Natural killer cell treated with Interleukin-12 subunit alpha and Interleukin-12 subunit beta and Interleukin-15 and Interleukin-18, amount 100 ng/mL, for 72 hours (primary cell): ENCODE measurements at regions not wholly inside any gene's neighbourhood (a gene's known extent, or its start where the extent isn't known, plus 50 kb on each side); places are given as distances from the start of the nearest gene placed in this dataset.
"Not testable (repeated sequence)": the region's sequence is repeated elsewhere in the genome, so short reads cannot be mapped to it uniquely, and the experiment has no call there.

Source experiments
- ATAC-seq, 2 donors: fragments of 150-1000 bp; cut with Tn5 transposase in 1 of 2; sonication (Bioruptor Pico), chemical (Tn5 transposase) in 1 of 2; 2 replicates each; pipeline ENCODE4 v1.10.0; 2021
- DNase-seq: peaks from one replicate; pipeline ENCODE4 v3.0.0; 2022; ENCODE audit warnings: low spot score
- H3K27ac Mint-ChIP-seq, 2 donors: 1 replicate in 1 of 2; 2 replicates in 1 of 2; pipeline ENCODE4 v1.8.0; 2022; ENCODE audit warnings: mixed read lengths in 2 of 2, mild to moderate bottlenecking in 1 of 2, moderate library complexity in 1 of 2
- H3K27me3 Mint-ChIP-seq, 2 donors: 1 replicate in 1 of 2; 2 replicates in 1 of 2; pipeline ENCODE4 v1.8.0; 2022; ENCODE audit warnings: mixed read lengths in 2 of 2
- H3K36me3 Mint-ChIP-seq: one replicate; pipeline ENCODE4 v1.8.0; 2022; ENCODE audit warnings: mixed read lengths
- H3K4me1 Mint-ChIP-seq, 2 donors: 1 replicate in 1 of 2; 2 replicates in 1 of 2; pipeline ENCODE4 v1.8.0; 2022; ENCODE audit warnings: low read depth in 2 of 2, mixed read lengths in 2 of 2, mild to moderate bottlenecking in 1 of 2
- H3K4me3 Mint-ChIP-seq: one replicate; pipeline ENCODE4 v1.8.0; 2022; ENCODE audit warnings: mixed read lengths
- H3K9me3 Mint-ChIP-seq: 2 replicates; pipeline ENCODE4 v1.8.0; 2022; ENCODE audit warnings: mixed read lengths

DNA sequence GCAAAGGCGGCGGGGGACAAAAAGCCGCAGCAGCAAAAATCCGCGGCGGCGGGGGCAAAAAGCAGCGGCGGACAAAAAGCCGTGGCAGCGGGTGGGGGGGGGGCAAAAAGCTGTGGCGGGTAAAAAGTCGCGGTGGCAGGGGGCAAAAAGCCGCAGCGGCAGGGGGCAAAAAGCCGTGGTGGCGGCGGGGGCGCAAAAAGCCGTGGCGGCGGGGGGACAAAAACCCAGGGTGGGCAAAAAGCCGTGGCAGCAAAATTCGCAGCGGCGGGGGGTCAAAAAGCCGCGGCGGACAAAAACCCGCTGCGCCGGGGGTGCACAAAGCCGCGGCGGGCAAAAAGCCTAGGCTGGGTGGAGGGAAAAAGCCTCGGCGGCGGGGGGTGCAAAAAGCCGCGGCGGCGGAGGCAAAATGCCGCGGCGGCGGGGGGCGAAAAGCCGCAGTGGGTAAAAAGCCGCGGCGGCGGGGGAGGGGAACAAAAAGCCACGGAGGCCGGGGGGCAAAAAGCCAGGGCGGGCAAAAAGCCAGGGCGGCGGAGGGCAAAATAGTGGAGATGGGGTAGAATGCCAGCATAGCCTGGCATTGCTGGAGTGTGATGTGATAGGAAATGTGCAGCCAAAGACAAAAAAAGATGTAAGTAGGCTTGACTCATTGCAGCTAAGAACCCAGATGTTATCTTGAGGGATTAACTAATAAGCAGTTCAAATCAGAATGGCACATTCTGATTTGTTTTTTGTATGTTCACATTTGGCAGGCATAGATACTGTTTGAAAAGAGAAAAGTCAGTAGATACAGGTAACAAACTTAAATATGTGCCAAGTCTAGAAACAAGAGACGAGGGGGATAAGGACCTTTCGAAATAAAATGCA, 1076.3 kb downstream of the RPIA start:
- Mint-ChIP-seq H3K27ac (no peak overlapping the region), H3K9me3 (peaks cover 7% of the 10 kb centered on the region), H3K27me3 (peaks cover 0 to 31% of the 10 kb centered on the region in 2 donors), H3K4me3 (no peak overlapping the region), H3K4me1 (peaks cover 0 to 8% of the 10 kb centered on the region in 2 donors), H3K36me3 (no peaks in the 10 kb centered on the region)
- ATAC-seq (no peak), DNase-seq (no peak)

DNA sequence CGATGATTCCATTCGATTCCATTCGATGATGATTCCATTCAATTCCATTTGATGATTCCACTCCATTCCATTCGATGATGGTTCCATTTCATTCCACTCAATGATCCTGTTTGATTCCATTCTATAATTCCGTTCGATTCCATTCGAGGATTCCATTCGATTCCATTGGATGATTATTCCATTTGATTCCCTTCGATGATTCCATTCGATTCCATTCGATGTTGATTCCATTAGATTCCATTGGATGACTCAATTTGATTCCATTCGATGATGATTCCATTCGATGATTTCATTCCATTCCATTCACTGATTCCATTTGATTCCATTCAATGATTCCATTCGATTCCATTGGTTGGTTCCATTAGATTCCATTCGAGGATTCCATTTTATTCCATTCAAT, 1084.4 kb downstream of the RPIA start:
- Mint-ChIP-seq H3K4me1 (no peaks in the 10 kb centered on the region), H3K27ac (no peak overlapping the region), H3K4me3 (no peak overlapping the region), H3K27me3 (peaks cover 0 to 6% of the 10 kb centered on the region in 2 donors), H3K36me3 (peaks cover 47% of the 10 kb centered on the region), H3K9me3 (peaks cover 83% of the 10 kb centered on the region)
- ATAC-seq (no peak), DNase-seq (no peak)

- peaks cover 93% of the 10 kb centered on the region for H3K9me3 Mint-ChIP-seq
- H3K27ac Mint-ChIP-seq, result no peak overlapping the region
- H3K27me3 Mint-ChIP-seq, result no peaks in the 10 kb centered on the region
- ATAC-seq (no peak), DNase-seq (no peak)
- H3K36me3 Mint-ChIP-seq, result peaks cover 72% of the 10 kb centered on the region
- H3K4me3 Mint-ChIP-seq, result no peak overlapping the region
- H3K4me1 Mint-ChIP-seq, result no peaks in the 10 kb centered on the region
Observed at GRCh38 chr2:89780318-89780717, 1088.8 kb downstream of the RPIA start.

DNA sequence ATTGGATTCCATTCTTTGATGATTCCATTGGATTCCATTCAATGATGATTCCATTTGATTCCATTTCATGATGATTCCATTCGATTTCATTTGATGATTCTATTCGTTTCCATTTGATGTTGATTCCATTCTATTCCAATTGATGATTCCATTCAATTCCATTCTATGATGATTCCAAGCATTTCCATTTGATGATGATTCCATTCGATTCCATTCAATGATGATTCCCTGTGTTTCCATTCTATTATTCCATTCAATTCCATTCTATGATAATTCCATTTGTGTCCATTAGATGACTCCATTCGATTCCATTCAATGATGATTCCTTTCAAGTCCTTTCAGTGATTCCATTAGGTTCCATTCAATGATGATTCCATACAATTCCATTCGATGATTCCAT, 1090.5 kb downstream of the RPIA start:
- Mint-ChIP-seq H3K36me3 (peaks cover 67% of the 10 kb centered on the region), H3K9me3 (peaks cover 84% of the 10 kb centered on the region), H3K27ac (no peak overlapping the region)

GRCh38 chr2:89784960-89785359, 1093.5 kb downstream of the RPIA start:
- no peaks in the 10 kb centered on the region for H3K4me1 Mint-ChIP-seq
- H3K27ac Mint-ChIP-seq, result no peak overlapping the region

More for the DNA sequence above, 1090.5 kb downstream of the RPIA start:
- Mint-ChIP-seq H3K4me1 (no peaks in the 10 kb centered on the region), H3K27me3 (no peaks in the 10 kb centered on the region), H3K4me3 (no peak overlapping the region)
- ATAC-seq (no peak), DNase-seq (no peak)

GRCh38 chr2:89785528-89785927, 1094.1 kb downstream of the RPIA start:
- ATAC-seq, H3K27me3 Mint-ChIP-seq, H3K27ac Mint-ChIP-seq, H3K4me1 Mint-ChIP-seq, DNase-seq, H3K4me3 Mint-ChIP-seq: not testable (repeated sequence)
- Mint-ChIP-seq H3K36me3 (peaks cover 80% of the 10 kb centered on the region), H3K9me3 (peaks cover 86% of the 10 kb centered on the region)

More at GRCh38 chr2:89784960-89785359, 1093.5 kb downstream of the RPIA start:
- Mint-ChIP-seq H3K4me3 (no peak overlapping the region), H3K9me3 (peaks cover 86% of the 10 kb centered on the region), H3K27me3 (no peaks in the 10 kb centered on the region), H3K36me3 (peaks cover 80% of the 10 kb centered on the region)
- DNase-seq (no peak), ATAC-seq (no peak)

DNA sequence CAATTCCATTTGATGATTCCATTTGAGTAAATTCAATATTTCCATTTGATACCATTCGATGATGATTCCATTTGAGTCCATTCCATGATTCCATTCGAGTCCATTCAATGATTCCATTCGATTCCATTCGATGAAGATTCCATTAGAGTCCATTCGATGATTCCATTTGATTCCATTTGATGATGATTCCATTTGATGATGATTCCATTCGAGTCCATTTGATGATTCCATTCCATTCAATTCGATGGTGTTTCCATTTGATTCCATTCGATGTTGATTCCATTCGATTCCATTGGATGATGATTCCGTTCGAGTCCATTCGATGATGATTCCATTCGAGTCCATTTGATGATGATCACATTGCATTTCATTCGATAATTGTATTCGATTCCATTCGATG, 1095.2 kb downstream of the RPIA start:
- ATAC-seq, DNase-seq, H3K27ac Mint-ChIP-seq, H3K27me3 Mint-ChIP-seq, H3K4me1 Mint-ChIP-seq, H3K4me3 Mint-ChIP-seq: not testable (repeated sequence)
- Mint-ChIP-seq H3K9me3 (peaks cover 84% of the 10 kb centered on the region), H3K36me3 (peaks cover 78% of the 10 kb centered on the region)

DNA sequence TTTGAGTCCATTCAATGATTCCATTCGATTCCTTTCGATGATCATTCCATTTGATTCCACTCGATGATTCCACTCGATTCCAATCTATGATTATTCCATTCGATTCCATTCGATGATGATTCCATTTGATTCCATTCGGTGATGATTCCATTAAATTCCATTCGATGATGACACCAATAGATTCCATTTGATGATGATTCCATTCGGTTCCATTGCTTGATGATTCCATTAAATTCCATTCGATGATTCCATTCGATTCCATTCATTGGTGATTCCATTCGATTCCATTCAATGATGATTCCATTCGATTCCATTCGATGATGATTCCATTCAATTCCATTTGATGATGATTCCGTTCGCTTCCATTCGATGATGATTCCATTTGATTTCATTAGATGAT, 1104.1 kb downstream of the RPIA start:
- Mint-ChIP-seq H3K9me3 (peaks cover 86% of the 10 kb centered on the region), H3K36me3 (peaks cover 79% of the 10 kb centered on the region)
- not testable (repeated sequence) for H3K4me3 Mint-ChIP-seq, DNase-seq, H3K27ac Mint-ChIP-seq, H3K4me1 Mint-ChIP-seq, H3K27me3 Mint-ChIP-seq, ATAC-seq

GRCh38 chr2:89797320-89798038, 1106.0 kb downstream of the RPIA start:
- Mint-ChIP-seq H3K27ac (no peak overlapping the region), H3K4me1 (no peaks in the 10 kb centered on the region), H3K36me3 (peaks cover 70% of the 10 kb centered on the region), H3K9me3 (peaks cover 88% of the 10 kb centered on the region), H3K27me3 (no peaks in the 10 kb centered on the region), H3K4me3 (no peak overlapping the region)
- ATAC-seq (no peak), DNase-seq (no peak)

GRCh38 chr2:89801207-89801606, 1109.7 kb downstream of the RPIA start:
- not testable (repeated sequence) for ATAC-seq, H3K27ac Mint-ChIP-seq, H3K4me1 Mint-ChIP-seq, DNase-seq, H3K4me3 Mint-ChIP-seq, H3K27me3 Mint-ChIP-seq
- Mint-ChIP-seq H3K36me3 (peaks cover 85% of the 10 kb centered on the region), H3K9me3 (peaks cover 95% of the 10 kb centered on the region)

GRCh38 chr2:89806363-89806762, 1114.9 kb downstream of the RPIA start:
- H3K27ac Mint-ChIP-seq, ATAC-seq, H3K4me3 Mint-ChIP-seq, DNase-seq, H3K27me3 Mint-ChIP-seq, H3K4me1 Mint-ChIP-seq: not testable (repeated sequence)
- Mint-ChIP-seq H3K9me3 (peaks cover 75% of the 10 kb centered on the region), H3K36me3 (peaks cover 71% of the 10 kb centered on the region)

DNA sequence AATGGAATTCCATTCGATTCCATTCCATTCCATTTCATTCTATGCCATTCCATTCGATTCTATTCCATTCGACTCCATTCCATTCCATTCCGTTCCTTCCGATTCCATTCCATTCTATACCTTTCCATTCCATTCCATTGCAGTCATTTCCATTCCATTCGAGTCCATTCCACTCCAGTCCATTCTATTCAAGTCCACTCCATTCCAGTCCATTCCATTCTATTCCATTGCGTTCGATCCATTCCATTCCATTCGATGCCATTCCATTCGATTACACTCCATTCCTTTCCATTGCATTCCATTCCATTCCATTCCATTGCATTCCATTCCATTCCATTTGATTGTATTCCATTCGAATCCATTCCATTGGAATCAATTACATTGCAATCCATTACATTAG, 1119.8 kb downstream of the RPIA start:
- no peak overlapping the region for H3K4me3 Mint-ChIP-seq
- ATAC-seq, result no peak
- peaks cover 79% of the 10 kb centered on the region for H3K36me3 Mint-ChIP-seq
- no peaks in the 10 kb centered on the region for H3K4me1 Mint-ChIP-seq
- H3K27me3 Mint-ChIP-seq, result no peaks in the 10 kb centered on the region
- no peak for DNase-seq
- H3K27ac Mint-ChIP-seq, result no peak overlapping the region
- H3K9me3 Mint-ChIP-seq, result peaks cover 79% of the 10 kb centered on the region

DNA sequence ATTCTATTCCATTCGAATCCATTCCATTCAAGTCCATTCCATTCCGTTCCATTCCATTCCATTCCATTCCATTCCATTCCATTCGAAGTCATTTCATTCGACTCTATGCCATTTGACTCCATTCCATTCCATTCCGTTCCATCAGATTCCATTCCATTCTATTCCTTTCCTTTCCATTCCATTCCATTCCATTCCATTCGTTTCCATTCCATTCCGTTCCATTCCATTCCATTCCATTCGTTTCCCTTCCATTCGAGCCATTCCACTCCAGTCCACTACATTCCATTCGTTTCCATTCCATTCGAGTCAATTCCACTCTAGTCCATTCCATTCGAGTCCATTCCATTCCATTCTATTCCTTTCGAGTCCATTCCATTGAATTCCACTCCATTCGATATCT, 1120.4 kb downstream of the RPIA start:
- H3K4me1 Mint-ChIP-seq, result not testable (repeated sequence)

GRCh38 chr2:89814359-89814758, 1122.9 kb downstream of the RPIA start:
- not testable (repeated sequence) for H3K4me1 Mint-ChIP-seq, ATAC-seq
- H3K9me3 Mint-ChIP-seq, result peaks cover 90% of the 10 kb centered on the region

More for the DNA sequence above, 1120.4 kb downstream of the RPIA start:
- Mint-ChIP-seq H3K36me3 (peaks cover 81% of the 10 kb centered on the region), H3K9me3 (peaks cover 80% of the 10 kb centered on the region)
- H3K27me3 Mint-ChIP-seq, ATAC-seq, DNase-seq, H3K4me3 Mint-ChIP-seq, H3K27ac Mint-ChIP-seq: not testable (repeated sequence)

More at GRCh38 chr2:89814359-89814758, 1122.9 kb downstream of the RPIA start:
- DNase-seq, H3K4me3 Mint-ChIP-seq, H3K27me3 Mint-ChIP-seq, H3K27ac Mint-ChIP-seq: not testable (repeated sequence)
- H3K36me3 Mint-ChIP-seq, result peaks cover 92% of the 10 kb centered on the region
